Chondrocyte (in vitro differentiated cells): ENCODE measurements at regions not wholly inside any gene's neighbourhood (a gene's known extent, or its start where the extent isn't known, plus 50 kb on each side); places are given as distances from the start of the nearest gene placed in this dataset.

Experiments used
- DNase-seq: peaks from one replicate; pipeline ENCODE4 v3.0.0; 2021; ENCODE audit warnings: mixed read lengths, low spot score
- H3K27ac Mint-ChIP-seq: one replicate; pipeline ENCODE4 v1.8.0; 2021; ENCODE audit warnings: mild to moderate bottlenecking, moderate library complexity, mixed read lengths; ENCODE audit not compliant: unreplicated experiment
- H3K27me3 Mint-ChIP-seq: 2 replicates; pipeline ENCODE4 v1.8.0; 2021; ENCODE audit warnings: low read depth, mixed read lengths
- H3K36me3 Mint-ChIP-seq: 2 replicates; pipeline ENCODE4 v1.8.0; 2021; ENCODE audit warnings: low read depth, mixed read lengths
- H3K4me1 Mint-ChIP-seq: 2 replicates; pipeline ENCODE4 v1.8.0; 2021; ENCODE audit warnings: low read depth, mild to moderate bottlenecking, mixed read lengths
- H3K4me3 Mint-ChIP-seq: one replicate; pipeline ENCODE4 v1.8.0; 2021; ENCODE audit warnings: mild to moderate bottlenecking, moderate library complexity, mixed read lengths; ENCODE audit not compliant: unreplicated experiment
- H3K9me3 Mint-ChIP-seq: 2 replicates; pipeline ENCODE4 v1.8.0; 2021; ENCODE audit warnings: low read depth, mixed read lengths
- TF ChIP-seq, protein P1 (sequence below): fragments of 200-600 bp; sonication (generic); IDR thresholded peaks from 2 replicates; pipeline ENCODE4 v1.5.0; 2021; ENCODE audit warnings: antibody characterized with exemption, mild to moderate bottlenecking, moderate library complexity

DNA sequence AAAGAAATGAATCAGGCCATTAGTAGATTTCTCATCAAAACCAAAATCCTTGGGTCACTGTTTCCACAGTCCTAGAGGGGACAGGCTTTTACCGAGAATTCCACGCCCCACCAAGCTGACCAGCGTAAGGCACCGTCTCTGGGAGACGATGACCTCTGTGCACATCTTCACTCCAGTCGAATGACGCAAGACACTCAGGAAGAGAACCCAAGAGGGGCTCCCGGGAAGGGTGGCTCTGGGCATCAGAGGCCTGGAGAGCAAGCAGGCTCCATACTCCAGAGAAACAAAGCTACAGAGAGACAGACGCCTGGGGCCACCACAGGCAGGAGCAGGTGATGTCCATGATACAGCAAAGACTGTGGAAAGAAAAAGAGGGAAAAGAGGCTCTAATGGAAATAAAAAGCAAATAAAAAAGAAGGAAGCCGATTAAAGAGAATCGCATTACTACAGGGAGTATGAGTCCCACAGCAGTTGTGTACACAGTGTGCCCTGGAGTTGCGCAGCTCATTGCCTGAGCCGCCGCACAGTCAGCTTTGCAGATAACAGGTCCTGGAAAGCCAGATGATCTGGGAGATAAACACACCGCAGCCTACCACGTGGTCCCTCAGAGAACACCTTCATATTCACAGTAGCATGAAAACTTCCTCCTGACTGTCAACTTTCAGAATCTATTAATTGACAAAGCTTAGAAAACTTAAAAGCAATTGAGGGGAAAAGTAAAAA, 572.7 kb upstream of the SALL3 start:
- Mint-ChIP-seq H3K36me3 (no peaks in the 10 kb centered on the region), H3K4me1 (no peaks in the 10 kb centered on the region), H3K4me3 (no peak overlapping the region), H3K27ac (no peak overlapping the region), H3K9me3 (peaks cover 3% of the 10 kb centered on the region), H3K27me3 (no peaks in the 10 kb centered on the region)
- no peak for DNase-seq
- TF ChIP-seq, protein P1, sequence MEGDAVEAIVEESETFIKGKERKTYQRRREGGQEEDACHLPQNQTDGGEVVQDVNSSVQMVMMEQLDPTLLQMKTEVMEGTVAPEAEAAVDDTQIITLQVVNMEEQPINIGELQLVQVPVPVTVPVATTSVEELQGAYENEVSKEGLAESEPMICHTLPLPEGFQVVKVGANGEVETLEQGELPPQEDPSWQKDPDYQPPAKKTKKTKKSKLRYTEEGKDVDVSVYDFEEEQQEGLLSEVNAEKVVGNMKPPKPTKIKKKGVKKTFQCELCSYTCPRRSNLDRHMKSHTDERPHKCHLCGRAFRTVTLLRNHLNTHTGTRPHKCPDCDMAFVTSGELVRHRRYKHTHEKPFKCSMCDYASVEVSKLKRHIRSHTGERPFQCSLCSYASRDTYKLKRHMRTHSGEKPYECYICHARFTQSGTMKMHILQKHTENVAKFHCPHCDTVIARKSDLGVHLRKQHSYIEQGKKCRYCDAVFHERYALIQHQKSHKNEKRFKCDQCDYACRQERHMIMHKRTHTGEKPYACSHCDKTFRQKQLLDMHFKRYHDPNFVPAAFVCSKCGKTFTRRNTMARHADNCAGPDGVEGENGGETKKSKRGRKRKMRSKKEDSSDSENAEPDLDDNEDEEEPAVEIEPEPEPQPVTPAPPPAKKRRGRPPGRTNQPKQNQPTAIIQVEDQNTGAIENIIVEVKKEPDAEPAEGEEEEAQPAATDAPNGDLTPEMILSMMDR, result no peak

DNA sequence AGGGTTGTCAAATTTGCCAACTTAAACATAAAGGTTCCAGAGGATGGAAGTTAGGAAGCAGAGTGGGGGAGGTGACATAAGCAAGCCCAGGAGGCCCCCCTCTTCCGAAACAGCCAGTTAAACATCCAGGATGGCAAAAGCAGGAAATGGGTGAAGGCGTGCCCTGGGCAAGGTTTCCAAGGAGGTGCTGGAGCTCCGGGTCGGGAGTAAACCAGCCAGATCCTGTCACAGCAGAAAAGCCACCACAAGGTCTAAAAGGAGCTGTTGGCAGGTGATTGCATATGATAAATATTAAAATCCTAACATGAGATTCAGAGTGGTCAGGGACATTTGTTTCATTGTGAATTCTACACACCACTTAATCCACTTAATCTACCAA, 572.2 kb upstream of the SALL3 start:
- TF ChIP-seq, protein P1, result no peak
- Mint-ChIP-seq H3K4me3 (no peak overlapping the region), H3K4me1 (no peaks in the 10 kb centered on the region), H3K27ac (no peak overlapping the region), H3K36me3 (no peaks in the 10 kb centered on the region), H3K27me3 (no peaks in the 10 kb centered on the region), H3K9me3 (peaks cover 3% of the 10 kb centered on the region)
- no peak for DNase-seq

DNA sequence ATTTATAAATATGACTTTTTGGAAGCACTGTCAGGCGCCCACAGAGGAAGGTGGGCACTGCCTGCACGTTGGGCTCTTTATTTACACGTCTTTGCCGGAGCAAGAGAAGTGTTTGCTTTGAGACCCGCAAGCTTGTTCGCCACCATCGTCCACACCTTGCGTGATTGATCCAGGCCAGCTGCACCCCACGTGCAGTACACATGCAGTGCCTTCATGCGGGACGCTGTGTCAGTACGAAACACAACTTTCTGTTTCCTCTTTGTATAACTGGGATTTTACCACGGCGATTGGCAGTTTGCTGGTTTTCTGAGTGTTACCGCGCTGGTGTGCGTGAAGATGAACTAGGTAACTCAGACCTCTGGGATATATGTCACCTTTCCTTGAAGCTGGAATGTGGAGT, 571.0 kb upstream of the SALL3 start:
- no peak overlapping the region for H3K27ac Mint-ChIP-seq
- H3K9me3 Mint-ChIP-seq, result peaks cover 3% of the 10 kb centered on the region
- TF ChIP-seq, protein P1, result no peak
- no peaks in the 10 kb centered on the region for H3K4me1 Mint-ChIP-seq
- no peaks in the 10 kb centered on the region for H3K36me3 Mint-ChIP-seq
- H3K4me3 Mint-ChIP-seq, result no peak overlapping the region
- DNase-seq, result no peak
- no peaks in the 10 kb centered on the region for H3K27me3 Mint-ChIP-seq

DNA sequence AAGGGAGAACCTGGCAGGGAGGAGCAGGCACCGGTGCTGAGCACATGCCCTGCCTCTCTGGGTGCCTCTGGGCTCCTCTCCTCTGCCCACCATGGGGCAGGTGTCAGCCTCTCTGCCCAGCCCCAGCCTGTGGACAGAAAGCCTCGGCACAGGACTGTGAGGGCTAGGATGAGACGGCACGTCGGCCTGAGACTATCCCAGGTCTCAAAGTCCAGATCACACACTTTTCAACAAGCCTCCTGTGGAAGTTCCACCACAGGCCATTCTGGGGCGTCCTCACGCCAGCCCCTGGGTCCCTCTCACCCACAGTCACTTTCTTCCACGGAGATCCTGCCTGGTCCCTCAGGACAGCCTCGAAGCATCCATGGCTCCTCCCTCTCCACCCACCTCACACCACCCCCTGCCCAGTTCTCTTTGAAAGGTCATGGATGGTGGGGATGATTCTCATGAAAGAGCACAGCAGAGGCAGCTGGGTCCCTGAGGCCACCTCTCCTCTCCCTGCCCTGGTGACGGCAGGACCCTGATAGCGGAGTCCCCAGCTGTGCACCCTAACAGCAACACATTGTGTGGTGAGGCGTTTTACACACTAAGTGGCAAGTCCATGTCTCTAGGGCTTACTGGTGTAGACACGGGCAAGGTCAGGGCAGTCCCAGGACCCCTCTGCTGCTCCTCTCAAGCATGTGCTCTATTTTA, 569.4 kb upstream of the SALL3 start:
- TF ChIP-seq, protein P1, result no peak
- H3K27ac Mint-ChIP-seq, result no peak overlapping the region
- H3K27me3 Mint-ChIP-seq, result no peaks in the 10 kb centered on the region
- no peak for DNase-seq
- no peak overlapping the region for H3K4me3 Mint-ChIP-seq
- H3K4me1 Mint-ChIP-seq, result no peaks in the 10 kb centered on the region
- H3K36me3 Mint-ChIP-seq, result no peaks in the 10 kb centered on the region
- H3K9me3 Mint-ChIP-seq, result peaks cover 3% of the 10 kb centered on the region

DNA sequence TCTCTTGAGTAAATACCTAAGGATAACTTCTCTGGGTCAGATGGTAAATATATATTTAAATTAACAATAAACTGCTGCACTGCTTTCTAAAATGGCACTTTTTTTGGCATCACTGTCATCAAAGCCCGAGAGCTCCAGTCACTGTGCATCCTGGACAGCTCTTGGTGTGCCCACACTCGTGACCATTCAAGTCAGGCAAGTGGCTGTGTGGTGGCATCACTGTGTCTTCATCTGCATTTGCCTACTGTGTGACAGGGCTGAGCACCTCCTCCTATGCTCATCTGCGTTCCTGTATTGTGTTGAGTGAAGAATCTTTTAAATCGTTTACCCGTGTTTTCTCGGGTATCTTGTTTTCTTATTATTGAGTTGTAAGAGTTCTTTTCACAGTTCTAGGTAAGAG, 568.1 kb upstream of the SALL3 start:
- H3K36me3 Mint-ChIP-seq, result no peaks in the 10 kb centered on the region
- H3K27me3 Mint-ChIP-seq, result no peaks in the 10 kb centered on the region
- no peak for DNase-seq
- H3K4me3 Mint-ChIP-seq, result no peak overlapping the region
- H3K4me1 Mint-ChIP-seq, result no peaks in the 10 kb centered on the region
- TF ChIP-seq, protein P1, result no peak
- peaks cover 4% of the 10 kb centered on the region for H3K9me3 Mint-ChIP-seq
- H3K27ac Mint-ChIP-seq, result no peak overlapping the region
